Epithelial cell of esophagus (primary cell): ENCODE measurements at regions not wholly inside any gene's neighbourhood (a gene's known extent, or its start where the extent isn't known, plus 50 kb on each side); places are given as distances from the start of the nearest gene placed in this dataset.

Experiments
- DNase-seq: peaks from one replicate; pipeline ENCODE4 v3.0.0; 2010; ENCODE audit warnings: low read depth
- H3K4me3 ChIP-seq: 2 replicates; pipeline ENCODE4 v1.5.1; 2011; ENCODE audit warnings: mild to moderate bottlenecking, low read length, control low read depth
- CTCF ChIP-seq: IDR thresholded peaks from 2 replicates; pipeline ENCODE4 v1.5.1; 2011; ENCODE audit warnings: low read depth, mild to moderate bottlenecking, low read length, control low read depth, inconsistent platforms; ENCODE audit not compliant: insufficient read depth; ENCODE audit errors: missing control alignments

- DNase-seq, result no peak
- TF ChIP-seq CTCF, result no peak
- H3K4me3 ChIP-seq, result no peak overlapping the region
Observed at GRCh38 chr13:31686670-31687425, 52.5 kb upstream of the RXFP2 start.
